AML-193 (cell line): ENCODE measurements at regions not wholly inside any gene's neighbourhood (a gene's known extent, or its start where the extent isn't known, plus 50 kb on each side); places are given as distances from the start of the nearest gene placed in this dataset.
A peak's percentile ranks its signal among the peaks of the same experiment; 100 is the strongest.

ENCODE experiments used
- DNase-seq, 2 experiments: peaks; one replicate each; lab custom pipeline; 2025; lab: John Stamatoyannopoulos, UW

- DNase-seq, result no peak
Observed at GRCh38 chr3:187931101-187931500, 185.8 kb upstream of the BCL6 start.

GRCh38 chr3:187931770-187932278 lies 186.6 kb upstream of the BCL6 start:
- no peak for DNase-seq

- no peak for DNase-seq
Observed at GRCh38 chr3:187932530-187932929, 187.3 kb upstream of the BCL6 start.

- DNase-seq, result no peak
Observed at GRCh38 chr3:187935623-187936156, 190.4 kb upstream of the BCL6 start.

- no peak for DNase-seq
Observed at GRCh38 chr3:187936676-187937075, 191.4 kb upstream of the BCL6 start.

- DNase-seq, result no peak
Observed at GRCh38 chr3:187939891-187940290, 194.6 kb upstream of the BCL6 start.

- no peak for DNase-seq
Observed at GRCh38 chr3:187941135-187941847, 196.0 kb upstream of the BCL6 start.

- DNase-seq, result no peak
Observed at GRCh38 chr3:187941848-187942194, 196.6 kb upstream of the BCL6 start.

- DNase-seq, result no peak
Observed at GRCh38 chr3:187942658-187943241, 197.5 kb upstream of the BCL6 start.

GRCh38 chr3:187943677-187944389 lies 198.6 kb upstream of the BCL6 start:
- no peak for DNase-seq

GRCh38 chr3:187944390-187945179 lies 199.3 kb upstream of the BCL6 start:
- DNase-seq, result no peak

- DNase-seq, result no peak
Observed at GRCh38 chr3:187945374-187945773, 200.1 kb upstream of the BCL6 start.

GRCh38 chr3:187946163-187946691 lies 201.0 kb upstream of the BCL6 start:
- DNase-seq, result no peak

- no peak for DNase-seq
Observed at GRCh38 chr3:187946981-187947380, 201.7 kb upstream of the BCL6 start.

- DNase-seq, result no peak
Observed at GRCh38 chr3:187947927-187948682, 202.8 kb upstream of the BCL6 start.

GRCh38 chr3:187949093-187949820 lies 204.0 kb upstream of the BCL6 start:
- no peak for DNase-seq

- DNase-seq, result no peak
Observed at GRCh38 chr3:187950671-187951070, 203.3 kb upstream of the LPP start.

- DNase-seq, result peak; percentile 92 to 94
Observed at GRCh38 chr3:187951452-187952190, 202.3 kb upstream of the LPP start.

- no peak for DNase-seq
Observed at GRCh38 chr3:187952849-187953248, 201.1 kb upstream of the LPP start.

- DNase-seq, result no peak
Observed at GRCh38 chr3:187954516-187954872, 199.5 kb upstream of the LPP start.
